Renal cortical epithelial cell (primary cell): ENCODE measurements at regions not wholly inside any gene's neighbourhood (a gene's known extent, or its start where the extent isn't known, plus 50 kb on each side); places are given as distances from the start of the nearest gene placed in this dataset.

Source experiments
- DNase-seq: peaks from one replicate; pipeline ENCODE4 v3.0.0-alpha.2; 2011; ENCODE audit warnings: low read depth

DNA sequence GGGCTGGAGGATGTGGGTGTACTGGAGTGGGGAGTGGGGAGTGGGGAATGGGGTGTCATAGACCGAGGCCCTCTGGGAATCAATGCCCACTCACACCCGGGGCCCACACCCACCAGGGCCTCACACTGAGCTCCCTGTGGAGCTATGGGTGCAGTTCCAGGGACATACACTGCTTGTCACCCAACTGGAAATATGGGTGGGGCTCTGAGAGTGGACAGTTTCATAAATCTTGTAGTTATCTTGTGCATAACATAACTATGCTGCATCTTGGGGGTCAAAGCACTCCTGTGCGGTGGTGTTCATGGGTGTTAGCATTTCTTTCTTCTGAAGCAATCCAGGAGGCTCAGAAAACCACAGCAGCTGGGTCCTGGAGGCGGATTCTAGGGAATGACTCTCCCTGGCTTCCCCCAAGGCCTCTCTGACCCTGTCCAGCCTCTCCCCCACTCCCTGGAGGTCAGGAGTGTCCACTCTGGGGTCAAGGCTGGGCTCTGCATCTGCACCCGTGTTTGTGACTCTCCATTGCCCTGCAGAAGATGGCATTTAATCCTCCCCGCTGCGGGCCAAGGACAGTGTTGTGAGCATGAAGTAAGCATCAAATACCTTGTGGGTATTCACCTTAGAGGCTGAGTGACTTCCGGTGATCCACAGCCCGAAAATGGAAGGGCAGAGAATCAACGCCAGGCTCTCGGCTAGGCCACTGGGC, 172.5 kb downstream of the CTTN start:
- no peak for DNase-seq

DNA sequence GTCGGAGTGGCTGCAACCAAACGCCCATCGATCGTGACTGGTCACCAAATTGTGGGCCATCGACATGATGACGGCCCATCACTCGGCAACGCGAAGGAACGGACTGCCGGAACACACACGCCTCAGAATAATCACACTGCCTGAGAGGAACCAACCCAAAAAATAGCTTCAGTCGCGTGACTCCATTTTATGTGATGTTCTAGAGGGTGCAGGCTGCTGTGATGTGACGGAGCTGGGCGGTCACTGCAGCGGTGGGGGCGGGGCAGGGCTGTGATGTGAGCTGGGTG, 174.6 kb downstream of the CTTN start:
- no peak for DNase-seq

DNA sequence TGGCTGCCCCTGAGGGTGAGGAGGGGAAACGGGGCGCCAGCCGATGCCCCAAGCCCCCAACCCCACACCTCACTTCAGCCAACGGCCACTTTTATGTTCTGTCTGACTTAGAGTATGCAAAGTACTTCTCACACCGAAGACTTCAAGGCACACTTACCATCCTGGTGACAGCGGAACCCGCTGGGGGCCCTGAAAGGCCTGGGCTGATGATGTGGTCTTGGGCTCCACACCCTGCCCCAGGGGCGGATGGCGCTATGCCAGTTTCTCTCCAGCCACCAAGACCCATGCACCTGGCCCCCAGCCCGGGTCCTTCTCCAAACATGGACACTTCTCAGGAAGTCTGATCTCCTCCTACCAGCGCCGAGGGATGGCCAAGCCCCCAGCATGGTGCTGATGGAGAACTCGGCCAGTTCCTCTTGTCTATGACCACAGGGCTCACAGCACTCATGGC, 175.4 kb downstream of the CTTN start:
- no peak for DNase-seq

- DNase-seq: no peak
Observed at GRCh38 chr11:70574725-70575347, 176.5 kb downstream of the CTTN start.

DNA sequence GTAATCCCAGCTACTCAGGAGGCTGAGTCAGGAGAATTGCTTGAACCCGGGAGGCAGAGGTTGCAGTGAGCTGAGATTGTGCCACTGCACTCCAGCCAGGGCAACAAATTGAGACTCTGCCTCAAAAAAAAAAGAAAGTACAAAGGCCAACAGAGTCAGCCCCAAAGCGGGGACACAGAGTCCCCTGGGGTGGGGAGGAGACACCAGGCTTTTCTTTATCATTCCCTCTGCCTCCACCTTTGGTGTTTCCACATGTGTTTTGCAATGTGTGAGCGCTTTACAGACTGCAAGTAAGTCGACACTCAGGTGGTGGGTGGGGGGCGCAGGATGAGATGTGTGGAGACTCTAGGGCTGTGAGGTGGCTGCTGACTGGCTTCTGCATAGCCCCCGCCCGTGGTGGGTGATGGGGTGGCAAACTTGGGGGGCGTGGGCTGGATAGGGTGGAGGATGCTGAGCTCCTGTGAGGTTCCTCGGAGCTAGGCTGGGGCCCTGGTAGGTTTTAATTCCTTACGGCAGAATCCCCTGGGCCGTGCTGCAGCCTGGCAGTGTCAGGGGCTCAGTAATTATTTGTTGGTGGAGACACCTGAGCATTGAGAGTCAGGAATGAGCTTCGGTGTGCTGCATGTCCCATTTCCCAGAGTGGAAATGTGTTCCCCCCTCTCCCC, 177.2 kb downstream of the CTTN start:
- no peak for DNase-seq

- DNase-seq: no peak
Observed at GRCh38 chr11:70577258-70577603, 178.9 kb downstream of the CTTN start.

DNA sequence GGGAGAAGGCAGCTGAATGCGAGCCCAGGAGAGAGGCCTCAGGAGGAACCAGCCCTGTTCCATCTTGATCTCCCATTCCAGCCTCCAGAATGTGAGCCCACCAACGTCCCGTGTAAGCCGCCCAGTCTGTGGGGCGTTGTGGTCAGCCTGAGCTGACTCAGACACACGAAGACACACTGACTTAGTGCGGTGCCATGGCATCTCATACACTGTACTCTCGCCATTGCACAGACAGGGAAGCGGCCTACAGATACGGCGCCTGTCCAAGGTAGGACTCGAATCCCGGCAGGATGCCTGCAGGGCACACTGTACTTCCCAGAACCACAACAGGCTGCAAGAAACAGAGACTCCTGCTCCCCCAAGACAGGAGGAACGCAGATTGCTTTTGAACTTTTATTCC, 179.6 kb downstream of the CTTN start:
- no peak for DNase-seq

- no peak for DNase-seq
Observed at GRCh38 chr11:70578371-70578770, 180.0 kb downstream of the CTTN start.

DNA sequence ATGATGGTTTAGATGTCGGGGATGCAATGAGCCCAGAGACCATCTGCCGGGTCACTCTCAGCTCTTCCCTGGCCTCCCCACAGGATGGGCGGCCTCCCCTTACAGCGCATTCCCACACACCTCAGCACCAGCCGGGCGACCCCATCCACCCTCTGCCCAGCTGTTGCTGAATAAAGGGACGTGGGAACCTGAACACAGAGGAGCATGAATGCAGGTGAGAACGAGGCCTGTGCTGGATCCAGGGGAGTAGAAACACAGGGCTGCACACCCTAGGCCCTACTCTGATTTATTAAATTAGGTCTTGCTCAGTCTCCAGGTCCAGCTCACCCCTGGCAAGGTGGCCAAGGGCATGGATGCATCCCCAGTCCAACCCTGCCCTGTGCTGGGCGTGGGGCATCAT, 180.5 kb downstream of the CTTN start:
- no peak for DNase-seq

GRCh38 chr11:70579316-70579955, 181.1 kb downstream of the CTTN start:
- DNase-seq: no peak

- DNase-seq: no peak
Observed at GRCh38 chr11:70580036-70580805, 181.9 kb downstream of the CTTN start.

- no peak for DNase-seq
Observed at GRCh38 chr11:70581991-70582885, 183.9 kb downstream of the CTTN start.

DNA sequence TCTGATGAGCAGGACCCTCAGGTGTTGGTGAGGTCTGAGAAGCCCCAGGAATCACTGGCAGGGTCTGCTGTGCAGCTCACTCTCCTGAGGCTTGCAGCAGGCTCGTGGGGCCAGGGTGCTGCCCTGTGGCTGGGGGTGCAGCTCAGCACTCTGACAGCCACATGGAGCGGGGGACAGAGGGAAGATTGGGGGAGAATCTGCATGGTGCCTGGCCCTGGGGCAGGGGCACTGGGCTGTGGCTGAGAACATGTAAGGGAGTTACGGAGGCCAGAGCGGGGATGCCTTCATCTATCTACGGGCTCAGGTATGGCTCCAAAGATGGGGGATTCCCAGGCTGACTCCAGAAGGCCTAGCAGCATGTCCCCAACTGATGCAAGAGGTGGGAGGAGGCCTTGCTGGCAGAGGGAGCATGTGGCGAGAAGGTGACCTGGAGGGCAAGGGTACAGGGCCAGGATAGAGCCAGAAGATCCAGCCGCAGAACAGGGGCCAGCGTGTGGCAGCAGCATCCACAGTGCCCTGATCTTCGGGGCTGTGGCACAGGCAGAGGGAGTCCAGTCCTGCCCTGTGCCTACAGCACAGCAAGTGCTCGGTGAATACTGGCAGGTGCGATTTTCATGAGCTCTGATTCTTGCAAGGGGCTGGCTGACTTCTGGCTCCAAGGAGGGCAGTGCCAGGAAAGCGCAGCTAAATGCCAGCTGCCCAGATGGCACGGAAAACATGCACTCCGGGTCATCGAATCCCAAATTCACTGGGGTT, 184.7 kb downstream of the CTTN start:
- DNase-seq: no peak

GRCh38 chr11:70583781-70584218, 185.5 kb downstream of the CTTN start:
- no peak for DNase-seq

- no peak for DNase-seq
Observed at GRCh38 chr11:70584498-70585235, 186.3 kb downstream of the CTTN start.

- no peak for DNase-seq
Observed at GRCh38 chr11:70585236-70585545, 186.9 kb downstream of the CTTN start.

GRCh38 chr11:70586261-70587074, 188.1 kb downstream of the CTTN start:
- DNase-seq: no peak

DNA sequence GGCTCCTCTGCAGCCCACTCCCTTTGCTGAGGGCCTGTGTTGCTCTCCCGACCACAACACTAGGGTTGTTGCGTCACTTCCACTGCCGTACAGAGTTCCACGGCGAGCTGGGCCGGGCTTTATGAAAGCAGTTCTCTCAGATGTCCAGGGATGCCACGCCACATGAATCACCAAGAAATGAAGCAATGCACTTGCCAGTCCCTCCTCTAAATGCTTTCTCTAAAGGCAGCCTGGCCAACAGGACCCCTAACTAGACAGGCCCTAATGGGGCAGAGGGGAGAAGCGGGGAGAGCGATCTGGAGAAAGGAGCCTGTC, 188.7 kb downstream of the CTTN start:
- DNase-seq: peak; percentile 9

DNA sequence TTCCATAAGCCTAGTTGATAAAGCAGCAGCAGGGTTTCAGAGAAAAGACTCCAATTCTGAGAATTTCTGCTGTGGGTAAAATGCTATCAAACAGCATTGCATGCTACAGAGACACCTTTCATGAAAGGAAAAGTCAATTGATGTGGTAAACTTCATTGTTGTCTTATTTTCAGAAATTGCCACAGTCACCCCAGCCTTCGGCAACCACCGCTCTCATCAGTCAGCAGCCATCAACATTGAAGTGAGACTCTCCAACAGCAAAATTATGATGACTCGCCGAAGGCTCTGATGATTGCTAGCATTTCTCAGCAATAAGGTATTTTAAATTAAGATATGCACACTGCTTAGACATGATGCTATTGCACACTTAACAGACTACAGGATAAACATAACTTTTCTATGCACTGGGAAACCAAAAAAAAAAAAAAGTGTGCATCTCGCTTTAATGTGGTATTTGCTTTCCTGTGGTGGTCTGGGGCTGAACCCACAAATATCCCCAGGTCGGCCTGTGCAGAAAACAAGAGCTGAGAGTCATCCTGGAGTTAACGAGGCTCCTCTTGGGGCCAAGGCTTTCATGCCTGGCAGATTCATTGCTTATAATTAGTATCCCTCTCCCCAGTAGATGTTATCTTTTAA, 192.1 kb downstream of the CTTN start:
- DNase-seq: no peak
